Duodenal mucosa (tissue), 2 donors: ENCODE measurements at regions not wholly inside any gene's neighbourhood (a gene's known extent, or its start where the extent isn't known, plus 50 kb on each side); places are given as distances from the start of the nearest gene placed in this dataset.
"Not testable (repeated sequence)": the region's sequence is repeated elsewhere in the genome, so short reads cannot be mapped to it uniquely, and the experiment has no call there.

Source experiments
- H3K27ac ChIP-seq: one replicate; pipeline ENCODE4 v1.7.0; 2013; ENCODE audit warnings: low read depth, low read length
- H3K27me3 ChIP-seq, 2 donors: one replicate each; pipeline ENCODE4 v1.7.0; 2013; ENCODE audit warnings: low read length in 2 of 2, control low read depth in 1 of 2; ENCODE audit not compliant: insufficient read depth in 2 of 2, control insufficient read depth in 1 of 2
- H3K36me3 ChIP-seq, 2 donors: one replicate each; pipeline ENCODE4 v1.7.0; 2013; ENCODE audit warnings: low read length in 2 of 2, control low read depth in 1 of 2; ENCODE audit not compliant: insufficient read depth in 2 of 2, control insufficient read depth in 1 of 2
- H3K4me1 ChIP-seq, 2 donors: one replicate each; pipeline ENCODE4 v1.7.0; 2013; ENCODE audit warnings: low read length in 2 of 2, control low read depth in 1 of 2; ENCODE audit not compliant: insufficient read depth in 2 of 2, control insufficient read depth in 1 of 2
- H3K4me3 ChIP-seq, 2 donors: one replicate each; pipeline ENCODE4 v1.7.0; 2013; ENCODE audit warnings: low read length in 2 of 2, low read depth in 1 of 2
- H3K9ac ChIP-seq, 2 donors: one replicate each; pipeline ENCODE4 v1.7.0; 2013; ENCODE audit warnings: low read length in 2 of 2, low read depth in 1 of 2
- H3K9me3 ChIP-seq, 2 donors: one replicate each; pipeline ENCODE4 v1.7.0; 2013; ENCODE audit warnings: low read length in 2 of 2, control low read depth in 1 of 2; ENCODE audit not compliant: control insufficient read depth in 1 of 2

DNA sequence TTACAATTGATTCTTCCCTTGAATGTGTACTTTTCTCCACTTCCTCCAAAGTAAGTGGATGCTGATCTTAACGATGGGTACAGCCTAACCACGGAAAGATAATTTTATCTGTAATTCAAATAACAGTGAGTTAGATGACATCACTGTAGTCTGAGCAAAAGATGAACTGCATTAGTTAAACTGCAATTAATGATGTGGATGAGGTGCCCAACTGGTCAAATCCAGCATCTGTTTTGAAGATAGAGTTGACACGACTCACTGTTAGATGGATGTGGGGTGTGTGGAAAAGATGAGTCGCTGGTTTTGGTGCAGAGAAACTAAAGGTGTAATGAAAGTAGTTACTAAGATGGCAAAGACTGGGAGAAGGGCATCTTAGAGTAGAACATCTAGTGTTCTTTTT is 270.5 kb upstream of the MEIS1 start:
- Histone ChIP-seq H3K9ac (no peak overlapping the region), H3K36me3 (no peaks in the 10 kb centered on the region)

GRCh38 chr2:66156171-66156570 is 278.8 kb upstream of the MEIS1 start:
- Histone ChIP-seq H3K27me3 (no peaks in the 10 kb centered on the region), H3K36me3 (no peaks in the 10 kb centered on the region), H3K4me3 (no peak overlapping the region), H3K4me1 (no peaks in the 10 kb centered on the region), H3K9ac (no peak overlapping the region), H3K27ac (no peak overlapping the region), H3K9me3 (peaks cover 4 to 6% of the 10 kb centered on the region in 2 donors)

More for the DNA sequence above, 270.5 kb upstream of the MEIS1 start:
- H3K27ac ChIP-seq: no peak overlapping the region
- H3K27me3 ChIP-seq: no peaks in the 10 kb centered on the region
- no peak overlapping the region for H3K4me3 ChIP-seq
- H3K4me1 ChIP-seq: no peaks in the 10 kb centered on the region
- no peaks in the 10 kb centered on the region for H3K9me3 ChIP-seq

GRCh38 chr2:66153941-66154340 is 281.0 kb upstream of the MEIS1 start:
- Histone ChIP-seq H3K9ac (no peak overlapping the region), H3K36me3 (no peaks in the 10 kb centered on the region), H3K27ac (no peak overlapping the region), H3K4me3 (no peak overlapping the region), H3K9me3 (peaks cover 4 to 6% of the 10 kb centered on the region in 2 donors), H3K27me3 (no peaks in the 10 kb centered on the region), H3K4me1 (no peaks in the 10 kb centered on the region)

GRCh38 chr2:66145490-66145889 is 289.4 kb upstream of the MEIS1 start:
- Histone ChIP-seq H3K27ac (no peak overlapping the region), H3K4me3 (no peak overlapping the region), H3K9me3 (no peaks in the 10 kb centered on the region), H3K4me1 (no peaks in the 10 kb centered on the region), H3K9ac (no peak overlapping the region), H3K36me3 (no peaks in the 10 kb centered on the region), H3K27me3 (no peaks in the 10 kb centered on the region)

DNA sequence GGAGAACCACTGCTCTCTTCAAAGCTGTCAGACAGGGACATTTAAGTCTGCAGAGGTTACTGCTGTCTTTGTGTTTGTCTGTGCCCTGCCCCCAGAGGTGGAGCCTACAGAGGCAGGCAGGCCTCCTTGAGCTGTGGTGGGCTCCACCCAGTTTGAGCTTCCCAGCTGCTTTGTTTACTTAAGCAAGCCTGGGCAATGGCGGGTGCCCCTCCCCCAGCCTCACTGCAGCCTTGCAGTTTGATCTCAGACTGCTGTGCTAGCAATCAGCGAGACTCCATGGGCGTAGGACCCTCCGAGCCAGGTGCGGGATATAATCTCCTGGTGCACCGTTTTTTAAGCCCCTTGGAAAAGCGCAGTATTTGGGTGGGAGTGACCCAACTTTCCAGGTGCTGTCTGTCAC is 290.6 kb upstream of the MEIS1 start:
- H3K27ac ChIP-seq, H3K9me3 ChIP-seq, H3K36me3 ChIP-seq: not testable (repeated sequence)

DNA sequence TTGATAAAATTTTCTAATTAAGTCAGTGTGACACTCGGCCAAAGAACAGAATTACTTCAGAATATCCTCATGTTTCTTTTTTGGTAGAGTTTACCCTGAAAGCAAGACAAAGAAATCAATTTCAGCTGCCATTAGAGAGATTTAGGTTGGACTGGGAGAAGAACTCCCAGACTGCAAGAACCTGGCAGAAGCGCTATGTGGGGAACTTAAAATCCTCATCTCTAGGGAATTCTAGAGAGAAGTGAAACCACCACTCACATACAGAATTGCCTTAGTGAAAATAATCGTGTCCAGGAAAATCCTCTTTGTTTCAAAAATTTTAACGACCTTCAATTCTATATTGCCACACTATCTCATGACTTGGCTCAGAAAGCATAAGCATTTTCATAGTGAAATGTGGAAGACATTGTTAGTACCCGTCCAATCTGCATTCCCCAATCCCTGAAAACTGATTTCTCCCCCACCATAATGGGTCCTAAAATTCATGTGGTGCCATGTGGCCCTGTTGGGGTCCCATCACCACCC is 297.3 kb upstream of the MEIS1 start:
- Histone ChIP-seq H3K4me3 (no peak overlapping the region), H3K9me3 (no peaks in the 10 kb centered on the region), H3K36me3 (no peaks in the 10 kb centered on the region), H3K27ac (no peak overlapping the region), H3K27me3 (no peaks in the 10 kb centered on the region), H3K4me1 (no peaks in the 10 kb centered on the region), H3K9ac (no peak overlapping the region)

More for the DNA sequence above, 290.6 kb upstream of the MEIS1 start:
- not testable (repeated sequence) for H3K27me3 ChIP-seq, H3K9ac ChIP-seq, H3K4me3 ChIP-seq, H3K4me1 ChIP-seq

DNA sequence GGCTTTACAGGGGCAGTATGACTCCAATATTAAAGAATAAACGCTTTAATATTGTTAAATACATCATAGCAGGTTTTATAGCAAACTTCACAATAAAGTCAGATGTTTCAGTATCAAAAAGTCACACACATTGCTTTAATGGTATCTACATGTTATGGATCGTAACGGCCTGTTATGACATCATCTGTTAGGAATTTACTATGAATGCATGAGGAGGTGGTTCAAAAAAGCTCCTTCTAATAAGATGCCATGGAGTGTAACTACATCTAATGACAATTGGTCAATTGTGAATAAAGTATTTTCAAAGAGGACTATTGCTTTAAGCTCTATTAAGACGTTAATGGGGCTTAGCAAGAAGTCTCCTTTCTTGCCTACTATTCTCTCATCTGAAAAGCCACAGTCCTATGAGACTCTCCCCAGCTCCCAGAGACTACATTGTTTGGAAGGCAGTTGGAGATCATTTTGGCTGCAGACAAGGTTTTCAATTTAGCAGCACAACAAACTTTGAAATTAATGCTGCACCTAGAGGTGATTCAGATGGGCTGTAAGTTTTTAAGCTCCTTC is 300.7 kb upstream of the MEIS1 start:
- Histone ChIP-seq H3K4me1 (no peaks in the 10 kb centered on the region), H3K27me3 (no peaks in the 10 kb centered on the region), H3K9me3 (no peaks in the 10 kb centered on the region), H3K27ac (no peak overlapping the region), H3K9ac (no peak overlapping the region), H3K36me3 (no peaks in the 10 kb centered on the region), H3K4me3 (no peak overlapping the region)

- Histone ChIP-seq H3K9me3 (no peaks in the 10 kb centered on the region), H3K27me3 (no peaks in the 10 kb centered on the region), H3K4me1 (no peaks in the 10 kb centered on the region), H3K27ac (no peak overlapping the region), H3K9ac (no peak overlapping the region), H3K36me3 (no peaks in the 10 kb centered on the region), H3K4me3 (no peak overlapping the region)
These were observed 307.3 kb upstream of the MEIS1 start for GRCh38 chr2:66127656-66128055.

DNA sequence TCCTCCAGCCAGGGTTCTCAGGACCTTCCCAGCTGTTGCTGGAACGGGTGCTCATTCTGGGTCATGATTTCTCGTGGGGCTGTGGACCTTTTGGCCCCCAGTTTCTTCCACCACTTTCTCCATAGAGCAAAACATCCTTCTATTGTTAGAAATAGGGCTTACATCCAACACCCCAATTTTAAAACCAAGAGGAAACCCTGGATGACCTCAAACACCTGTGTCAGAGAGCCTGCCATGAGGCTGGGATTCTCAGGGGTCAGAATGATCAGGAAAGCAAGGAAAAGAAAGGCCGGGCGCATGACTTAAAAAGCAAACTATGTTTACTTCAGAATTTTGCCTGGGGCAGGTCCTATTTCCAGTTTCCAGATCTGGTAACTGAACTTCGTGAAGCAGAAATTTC is 307.9 kb upstream of the MEIS1 start:
- Histone ChIP-seq H3K27me3 (no peaks in the 10 kb centered on the region), H3K4me3 (no peak overlapping the region), H3K4me1 (no peaks in the 10 kb centered on the region), H3K9ac (no peak overlapping the region), H3K9me3 (no peaks in the 10 kb centered on the region), H3K36me3 (no peaks in the 10 kb centered on the region), H3K27ac (no peak overlapping the region)

DNA sequence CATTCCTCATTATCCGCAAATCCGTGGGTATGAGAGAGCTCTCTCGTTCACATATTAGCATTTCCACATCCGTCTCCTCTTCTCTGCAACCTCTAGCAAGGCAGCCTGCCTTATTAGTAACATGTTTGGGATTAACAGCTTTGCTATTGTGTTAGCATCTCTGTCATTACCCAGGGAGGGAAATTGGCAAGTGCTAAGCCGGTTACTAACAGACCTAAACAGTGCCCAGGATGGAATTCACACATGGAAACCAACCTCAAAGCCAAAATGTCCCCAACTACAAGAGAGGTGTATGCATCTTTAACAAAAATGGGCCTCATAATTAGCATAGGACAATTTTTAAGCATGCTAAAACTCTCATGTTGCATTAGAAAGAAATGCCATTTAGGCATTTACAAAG is 309.0 kb upstream of the MEIS1 start:
- Histone ChIP-seq H3K36me3 (no peaks in the 10 kb centered on the region), H3K27me3 (no peaks in the 10 kb centered on the region), H3K27ac (no peak overlapping the region), H3K4me3 (no peak overlapping the region), H3K9ac (no peak overlapping the region), H3K4me1 (no peaks in the 10 kb centered on the region), H3K9me3 (no peaks in the 10 kb centered on the region)

DNA sequence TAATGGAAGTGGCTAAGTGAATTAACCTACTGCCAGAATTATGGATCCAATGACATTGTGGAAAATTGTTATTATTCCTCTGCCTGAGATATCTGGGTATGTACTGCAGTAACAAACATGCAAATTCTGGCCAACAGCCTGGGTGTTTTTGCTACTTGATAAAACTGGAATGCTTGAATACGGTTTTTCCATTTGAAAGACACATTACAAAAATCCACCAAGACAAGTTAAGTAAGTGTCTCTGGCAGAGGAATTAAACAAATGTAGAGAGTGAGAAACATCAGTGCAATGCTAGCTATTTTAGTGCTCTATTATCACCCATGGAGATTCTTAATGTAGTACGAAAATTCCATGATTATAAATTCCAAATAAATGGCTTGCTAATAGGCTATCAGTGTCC is 312.4 kb upstream of the MEIS1 start:
- Histone ChIP-seq H3K36me3 (no peaks in the 10 kb centered on the region), H3K4me1 (no peaks in the 10 kb centered on the region), H3K9me3 (no peaks in the 10 kb centered on the region), H3K4me3 (no peak overlapping the region), H3K9ac (no peak overlapping the region), H3K27me3 (no peaks in the 10 kb centered on the region), H3K27ac (no peak overlapping the region)
